ENCODE measurements at regions not wholly inside any gene's neighbourhood (a gene's known extent, or its start where the extent isn't known, plus 50 kb on each side); places are given as distances from the start of the nearest gene placed in this dataset.

DNA sequence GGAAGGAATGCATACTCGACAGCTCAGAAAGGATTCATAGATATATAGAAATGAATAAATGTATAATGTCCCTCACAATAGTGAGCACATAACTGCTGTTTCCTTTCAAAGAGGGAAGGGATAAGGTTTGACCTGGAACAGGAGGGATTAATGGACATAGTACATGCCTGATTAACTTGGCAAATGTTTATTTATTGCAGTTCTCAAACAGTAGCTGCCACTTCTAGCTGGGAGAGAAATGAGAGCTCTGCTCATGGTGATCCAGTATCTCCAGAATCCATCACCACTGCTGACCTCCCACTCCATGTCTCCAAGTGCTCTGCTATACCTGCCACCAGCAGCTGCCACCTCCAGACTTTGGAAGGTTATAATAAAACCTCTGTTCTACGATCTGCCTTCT is 108.1 kb downstream of the LRIG3 start:
- H3F3A ChIP-seq (ENCODE audit: insufficient read depth) = no peaks in the 10 kb centered on the region
- H3K27ac ChIP-seq (ENCODE audit: low read depth, low read length) = no peak overlapping the region
- no peaks in the 10 kb centered on the region for H3K9me3 ChIP-seq (ENCODE audit: insufficient read depth, low read length)
- no peak overlapping the region for H3K9ac ChIP-seq (ENCODE audit: low read length)
- no peak for TF ChIP-seq EZH2phosphoT487 (conservative IDR thresholded peaks at IDR 0.05; ENCODE audit: low read length)
- TF ChIP-seq, protein P1, sequence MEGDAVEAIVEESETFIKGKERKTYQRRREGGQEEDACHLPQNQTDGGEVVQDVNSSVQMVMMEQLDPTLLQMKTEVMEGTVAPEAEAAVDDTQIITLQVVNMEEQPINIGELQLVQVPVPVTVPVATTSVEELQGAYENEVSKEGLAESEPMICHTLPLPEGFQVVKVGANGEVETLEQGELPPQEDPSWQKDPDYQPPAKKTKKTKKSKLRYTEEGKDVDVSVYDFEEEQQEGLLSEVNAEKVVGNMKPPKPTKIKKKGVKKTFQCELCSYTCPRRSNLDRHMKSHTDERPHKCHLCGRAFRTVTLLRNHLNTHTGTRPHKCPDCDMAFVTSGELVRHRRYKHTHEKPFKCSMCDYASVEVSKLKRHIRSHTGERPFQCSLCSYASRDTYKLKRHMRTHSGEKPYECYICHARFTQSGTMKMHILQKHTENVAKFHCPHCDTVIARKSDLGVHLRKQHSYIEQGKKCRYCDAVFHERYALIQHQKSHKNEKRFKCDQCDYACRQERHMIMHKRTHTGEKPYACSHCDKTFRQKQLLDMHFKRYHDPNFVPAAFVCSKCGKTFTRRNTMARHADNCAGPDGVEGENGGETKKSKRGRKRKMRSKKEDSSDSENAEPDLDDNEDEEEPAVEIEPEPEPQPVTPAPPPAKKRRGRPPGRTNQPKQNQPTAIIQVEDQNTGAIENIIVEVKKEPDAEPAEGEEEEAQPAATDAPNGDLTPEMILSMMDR (IDR thresholded peaks at IDR 0.05; ENCODE audit: insufficient read depth, low read length, poor library complexity, severe bottlenecking) = no peak
- no peak overlapping the region for H3K4me3 ChIP-seq (ENCODE audit: insufficient read depth, low read length, poor library complexity, severe bottlenecking)
- no peak overlapping the region for H3K4me2 ChIP-seq (ENCODE audit: low read depth, low read length, poor library complexity, severe bottlenecking)
- H3K79me2 ChIP-seq (ENCODE audit: insufficient read depth, low read length) = no peaks in the 10 kb centered on the region
- H3K36me3 ChIP-seq (ENCODE audit: low read length) = no peaks in the 10 kb centered on the region
- H2AFZ ChIP-seq (ENCODE audit: low read depth, low read length, severe bottlenecking) = no peak overlapping the region
- no peaks in the 10 kb centered on the region for H3K27me3 ChIP-seq (ENCODE audit: low read length)
- no peaks in the 10 kb centered on the region for H3K9me2 ChIP-seq (replicated peaks; ENCODE audit: insufficient read depth, low read length)
- no peaks in the 10 kb centered on the region for H4K20me1 ChIP-seq (ENCODE audit: low read depth, low read length)

DNA sequence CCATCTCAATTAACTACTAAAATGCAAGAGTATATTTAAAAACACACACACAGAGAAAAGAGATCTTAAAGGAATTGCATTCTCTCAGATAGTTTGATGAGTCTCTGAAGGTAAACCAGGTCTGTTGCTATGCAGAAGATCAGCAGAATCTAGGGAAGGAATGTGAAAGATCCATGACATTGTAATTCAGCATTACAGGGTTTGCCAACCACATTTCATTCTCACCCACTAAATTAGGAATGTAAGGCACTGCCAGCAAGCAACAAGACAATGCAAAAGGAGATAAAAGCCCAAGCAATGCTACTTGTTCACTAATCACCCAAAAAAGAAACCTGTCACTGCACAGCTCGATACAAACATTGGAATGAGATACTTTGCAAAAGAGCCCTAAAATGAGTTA is 106.3 kb downstream of the LRIG3 start:
- no peak for TF ChIP-seq EZH2phosphoT487 (conservative IDR thresholded peaks at IDR 0.05; ENCODE audit: low read length)
- TF ChIP-seq, protein P1 (IDR thresholded peaks at IDR 0.05; ENCODE audit: insufficient read depth, low read length, poor library complexity, severe bottlenecking) = no peak
- Histone ChIP-seq H3F3A (ENCODE audit: insufficient read depth) (no peaks in the 10 kb centered on the region), H2AFZ (ENCODE audit: low read depth, low read length, severe bottlenecking) (no peak overlapping the region), H3K79me2 (ENCODE audit: insufficient read depth, low read length) (no peaks in the 10 kb centered on the region), H4K20me1 (ENCODE audit: low read depth, low read length) (no peaks in the 10 kb centered on the region), H3K27me3 (ENCODE audit: low read length) (no peaks in the 10 kb centered on the region), H3K9me3 (ENCODE audit: insufficient read depth, low read length) (no peaks in the 10 kb centered on the region), H3K36me3 (ENCODE audit: low read length) (no peaks in the 10 kb centered on the region), H3K9me2 (replicated peaks; ENCODE audit: insufficient read depth, low read length) (no peaks in the 10 kb centered on the region), H3K27ac (ENCODE audit: low read depth, low read length) (no peak overlapping the region), H3K9ac (ENCODE audit: low read length) (no peak overlapping the region), H3K4me2 (ENCODE audit: low read depth, low read length, poor library complexity, severe bottlenecking) (no peak overlapping the region), H3K4me3 (ENCODE audit: insufficient read depth, low read length, poor library complexity, severe bottlenecking) (no peak overlapping the region)

DNA sequence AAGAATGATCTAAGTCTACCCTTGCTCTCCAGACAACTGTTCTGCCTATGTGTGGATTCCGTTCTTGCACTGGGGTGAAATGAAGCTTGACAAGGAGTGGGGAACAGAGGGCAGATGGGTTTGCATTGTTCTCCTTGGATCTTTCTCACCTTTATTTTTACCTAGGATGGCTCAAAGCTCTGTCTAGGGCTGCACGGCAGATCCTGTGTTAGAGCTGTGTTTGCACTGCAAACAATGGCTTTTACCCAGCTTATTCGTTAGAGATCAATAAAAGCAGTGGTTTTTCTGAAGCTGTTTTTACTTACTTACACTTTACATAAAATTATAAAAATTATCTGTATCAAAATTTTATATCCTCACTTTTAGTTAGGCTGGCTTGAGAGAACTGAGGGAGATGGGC is 105.1 kb downstream of the LRIG3 start:
- no peak overlapping the region for H2AFZ ChIP-seq (ENCODE audit: low read depth, low read length, severe bottlenecking)
- TF ChIP-seq EZH2phosphoT487 (conservative IDR thresholded peaks at IDR 0.05; ENCODE audit: low read length) = no peak
- TF ChIP-seq, protein P1 (IDR thresholded peaks at IDR 0.05; ENCODE audit: insufficient read depth, low read length, poor library complexity, severe bottlenecking) = no peak
- H3K79me2 ChIP-seq (ENCODE audit: insufficient read depth, low read length) = no peaks in the 10 kb centered on the region
- H3K27ac ChIP-seq (ENCODE audit: low read depth, low read length) = no peak overlapping the region
- H3K36me3 ChIP-seq (ENCODE audit: low read length) = no peaks in the 10 kb centered on the region
- no peak overlapping the region for H3K9ac ChIP-seq (ENCODE audit: low read length)
- H4K20me1 ChIP-seq (ENCODE audit: low read depth, low read length) = no peaks in the 10 kb centered on the region
- no peak overlapping the region for H3K4me3 ChIP-seq (ENCODE audit: insufficient read depth, low read length, poor library complexity, severe bottlenecking)
- no peaks in the 10 kb centered on the region for H3K27me3 ChIP-seq (ENCODE audit: low read length)
- H3K9me2 ChIP-seq (replicated peaks; ENCODE audit: insufficient read depth, low read length) = no peaks in the 10 kb centered on the region
- H3K9me3 ChIP-seq (ENCODE audit: insufficient read depth, low read length) = no peaks in the 10 kb centered on the region
- H3K4me2 ChIP-seq (ENCODE audit: low read depth, low read length, poor library complexity, severe bottlenecking) = no peak overlapping the region
- no peaks in the 10 kb centered on the region for H3F3A ChIP-seq (ENCODE audit: insufficient read depth)
